ENCODE measurements at regions not wholly inside any gene's neighbourhood (a gene's known extent, or its start where the extent isn't known, plus 50 kb on each side); places are given as distances from the start of the nearest gene placed in this dataset.

DNA sequence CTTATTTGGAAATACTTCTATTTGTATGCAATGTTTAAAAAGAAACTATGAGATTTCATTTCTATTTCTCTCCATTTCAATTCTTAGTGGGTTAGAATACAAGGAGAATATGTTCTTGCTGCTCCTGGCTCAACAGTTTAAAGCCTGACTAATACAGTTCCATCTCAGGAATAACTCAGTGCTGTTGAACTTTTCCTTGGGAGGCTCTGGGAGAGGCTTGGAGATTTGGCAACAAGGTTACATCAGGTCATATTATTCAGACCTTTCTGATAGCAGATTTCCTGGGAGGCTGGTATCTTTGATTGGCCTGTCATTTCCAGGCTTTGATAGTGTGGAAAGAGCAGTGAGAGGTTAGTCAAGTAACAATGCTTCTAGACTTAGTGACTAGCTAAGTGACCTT, 481.7 kb upstream of the KLF4 start:
- no peak for DNase-seq

DNA sequence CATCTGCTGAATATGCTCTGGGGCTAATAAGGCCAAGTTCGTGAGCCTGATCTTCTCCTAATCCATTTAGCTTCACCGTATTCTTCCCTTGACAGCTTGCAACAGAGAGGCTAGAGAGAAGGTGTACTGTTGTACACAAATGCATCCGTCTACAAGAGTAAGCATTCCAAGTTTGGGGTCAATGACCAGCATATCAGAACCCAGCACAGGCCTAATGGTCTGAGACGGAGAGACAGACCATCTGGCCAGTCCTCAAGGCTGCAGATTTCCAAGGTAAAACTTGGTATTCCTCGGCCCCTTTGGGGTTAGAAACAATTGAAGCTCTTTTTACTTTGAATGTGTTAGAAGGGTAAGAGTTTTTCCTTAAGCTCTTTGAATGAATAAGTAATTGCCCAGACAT, 481.2 kb upstream of the KLF4 start:
- DNase-seq = no peak

GRCh38 chr9:107969727-107970126, 480.2 kb upstream of the KLF4 start:
- no peak for DNase-seq

DNA sequence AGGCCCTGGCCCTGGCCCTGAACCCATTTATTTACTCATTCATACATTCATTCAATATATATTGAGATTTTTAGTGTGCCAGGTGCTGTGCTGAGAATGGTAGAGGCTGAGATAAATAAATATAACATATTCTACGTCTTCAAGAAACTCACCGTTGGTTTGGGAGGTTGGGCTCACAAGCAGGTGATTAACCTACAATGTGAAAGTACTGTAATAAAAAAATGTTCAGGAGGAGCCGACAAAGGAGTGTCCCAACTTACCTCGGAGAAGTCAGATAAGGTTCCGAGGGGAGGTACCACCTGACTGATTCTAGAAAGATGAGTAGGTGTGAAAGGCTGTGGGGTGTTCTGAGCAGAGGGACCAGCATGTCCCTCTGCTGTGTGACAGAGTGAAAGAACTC, 479.6 kb upstream of the KLF4 start:
- DNase-seq = no peak

GRCh38 chr9:107963246-107963645, 473.7 kb upstream of the KLF4 start:
- DNase-seq = no peak

DNA sequence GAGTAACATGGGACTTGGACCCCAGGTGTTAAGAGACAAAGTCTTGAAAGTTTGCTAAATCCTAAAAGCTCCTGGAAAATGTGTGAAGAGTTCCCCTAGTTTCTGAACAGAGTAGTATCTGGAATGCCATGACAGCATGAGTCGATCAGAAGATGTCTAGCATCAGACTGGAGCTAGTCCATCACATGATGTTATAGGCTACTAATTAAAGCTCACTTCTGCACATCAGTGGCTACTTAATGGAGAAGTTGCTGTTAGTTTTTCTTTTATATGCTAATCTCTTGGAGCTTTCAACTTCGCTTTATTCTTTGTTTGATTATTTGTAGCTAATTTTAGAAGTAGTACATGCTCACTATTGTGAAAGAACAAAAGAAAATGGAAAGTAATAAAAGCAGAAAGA, 471.3 kb upstream of the KLF4 start:
- DNase-seq = no peak

DNA sequence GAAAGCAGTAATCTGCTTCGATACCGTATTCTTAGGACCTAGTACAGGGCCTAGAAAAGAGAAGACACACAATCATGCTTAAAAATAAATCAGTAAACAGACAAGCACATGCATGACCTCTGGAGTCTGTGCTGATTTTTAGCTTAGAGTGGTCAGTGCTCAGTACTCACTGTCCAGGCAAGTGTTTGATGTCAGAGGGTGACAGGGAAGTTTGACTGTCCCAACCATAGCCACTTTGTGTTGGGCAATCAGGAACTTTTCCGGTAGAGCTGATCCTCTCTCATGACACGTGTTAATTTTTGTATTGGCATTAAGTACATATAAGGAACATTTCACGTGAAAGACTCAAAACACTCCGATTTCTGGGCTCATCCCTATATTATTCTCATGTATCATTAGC, 464.7 kb upstream of the KLF4 start:
- no peak for DNase-seq

DNA sequence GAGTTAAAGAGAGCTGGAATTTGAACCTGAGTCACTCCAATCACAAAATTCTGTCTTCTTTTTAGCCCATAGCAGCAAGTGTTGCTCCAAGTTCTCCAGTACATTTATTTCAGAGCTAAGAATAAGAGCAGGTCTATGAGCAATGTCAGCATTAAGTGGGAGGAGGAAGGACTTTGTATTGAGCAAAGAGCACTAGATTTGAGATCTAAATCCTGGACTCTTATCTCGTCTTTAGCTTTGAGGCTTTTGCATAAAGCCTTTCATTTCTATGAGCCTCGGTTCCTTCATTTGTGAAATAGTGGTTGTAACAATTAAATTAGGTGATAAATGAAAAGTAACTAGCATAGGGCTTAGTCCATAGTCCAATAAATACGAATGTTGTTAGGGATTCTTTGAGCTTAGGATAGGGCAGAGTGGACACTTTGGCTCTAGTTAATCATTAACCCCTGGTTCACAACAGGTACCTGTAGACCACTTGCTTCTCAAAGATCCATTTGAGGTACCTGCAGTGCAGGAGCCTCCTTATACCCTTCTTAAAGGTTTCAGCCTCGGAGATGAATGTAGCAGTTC, 464.1 kb upstream of the KLF4 start:
- no peak for DNase-seq

DNA sequence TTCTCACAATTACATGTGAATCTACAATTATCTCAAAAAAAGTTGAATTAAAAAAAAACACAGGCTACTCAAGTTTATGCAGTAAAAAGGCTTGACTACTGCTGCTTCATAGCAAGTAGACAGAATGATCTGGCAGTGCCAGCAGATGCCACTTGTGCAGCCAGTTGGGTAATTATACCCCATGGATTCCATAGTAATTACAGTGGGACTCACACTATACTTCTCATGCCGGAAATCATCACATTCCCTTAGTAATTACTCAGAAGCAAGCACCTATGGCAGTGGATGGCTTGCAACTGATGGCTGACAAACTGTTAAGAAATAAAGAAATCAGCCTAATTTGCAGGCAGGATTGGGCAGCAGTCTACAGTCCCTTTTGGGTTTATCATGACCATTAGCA, 463.2 kb upstream of the KLF4 start:
- no peak for DNase-seq

- DNase-seq = no peak
These were observed 461.9 kb upstream of the KLF4 start for GRCh38 chr9:107951511-107951910.

DNA sequence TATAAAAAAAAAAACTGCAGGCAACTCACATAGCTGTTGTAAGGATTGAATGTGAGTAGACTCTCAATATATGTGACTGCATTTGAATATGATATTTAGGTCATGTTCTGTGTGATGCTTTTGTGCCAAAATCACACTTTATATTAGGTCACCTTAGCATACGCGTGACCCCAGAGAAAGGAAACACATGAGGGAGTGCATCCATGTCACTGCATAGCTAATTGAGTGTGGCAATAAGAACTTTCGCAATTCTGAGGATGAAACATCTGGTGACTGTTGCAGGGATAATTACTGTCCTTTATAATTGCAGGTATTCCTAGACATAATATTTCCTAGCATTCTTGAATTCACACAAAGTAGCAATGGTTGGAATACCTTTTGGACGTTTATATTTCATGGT, 459.5 kb upstream of the KLF4 start:
- no peak for DNase-seq

DNA sequence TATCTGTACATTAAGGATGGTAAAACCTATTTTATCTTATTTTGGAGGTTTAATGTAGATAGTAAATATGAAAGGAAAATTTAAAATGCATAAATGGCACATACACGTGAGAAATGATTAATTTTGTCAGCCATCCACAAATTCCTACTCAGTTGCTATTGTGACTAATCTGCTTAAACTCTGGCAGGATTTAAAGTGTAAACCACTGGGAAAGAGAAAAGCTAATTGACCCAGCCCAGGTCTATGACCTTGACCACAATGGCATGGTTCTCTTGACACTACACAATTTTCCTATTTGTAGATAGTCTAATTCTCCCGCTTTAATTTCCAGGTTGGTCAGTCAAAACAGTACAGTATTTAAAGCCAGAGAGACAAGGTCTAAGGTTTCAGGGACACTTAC, 459.0 kb upstream of the KLF4 start:
- no peak for DNase-seq

DNA sequence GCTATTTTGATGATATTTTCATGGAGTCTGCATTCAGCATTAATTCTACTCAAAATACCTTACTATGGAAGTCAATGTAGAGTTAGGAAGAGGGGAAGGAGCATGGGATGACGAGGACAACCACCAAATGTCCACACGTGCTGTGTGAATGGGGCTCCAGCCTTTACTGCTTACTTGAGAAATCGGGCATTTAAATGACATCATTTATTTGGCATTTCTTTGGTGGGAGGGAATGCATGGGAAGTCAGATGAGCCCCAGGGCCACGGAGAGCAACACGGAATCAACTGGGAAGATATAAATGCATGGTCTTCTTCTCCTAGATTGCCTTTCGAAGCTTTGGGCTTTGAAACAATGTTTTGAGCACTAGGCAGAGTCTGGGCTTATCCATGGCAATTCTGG, 458.5 kb upstream of the KLF4 start:
- no peak for DNase-seq

GRCh38 chr9:107946364-107947141, 457.0 kb upstream of the KLF4 start:
- DNase-seq = no peak

DNA sequence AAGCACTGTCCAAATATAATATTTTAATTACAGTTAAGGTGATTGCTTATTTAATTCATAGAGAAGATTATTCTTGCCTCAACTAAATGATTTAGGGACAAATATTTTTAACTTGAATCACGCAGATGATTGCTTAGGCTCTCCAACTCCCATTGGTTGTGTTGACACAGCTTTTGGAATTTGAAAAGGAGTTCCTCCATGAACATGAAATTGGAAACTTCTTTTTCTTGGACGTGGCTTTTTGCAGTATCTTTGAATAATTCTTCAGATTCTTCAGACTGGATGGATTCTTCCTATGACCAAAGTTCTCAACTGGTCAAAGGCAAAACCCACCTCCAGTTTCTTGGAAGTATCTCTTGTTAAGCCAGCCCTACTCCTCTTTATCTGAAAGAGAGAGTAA, 456.4 kb upstream of the KLF4 start:
- DNase-seq = no peak

DNA sequence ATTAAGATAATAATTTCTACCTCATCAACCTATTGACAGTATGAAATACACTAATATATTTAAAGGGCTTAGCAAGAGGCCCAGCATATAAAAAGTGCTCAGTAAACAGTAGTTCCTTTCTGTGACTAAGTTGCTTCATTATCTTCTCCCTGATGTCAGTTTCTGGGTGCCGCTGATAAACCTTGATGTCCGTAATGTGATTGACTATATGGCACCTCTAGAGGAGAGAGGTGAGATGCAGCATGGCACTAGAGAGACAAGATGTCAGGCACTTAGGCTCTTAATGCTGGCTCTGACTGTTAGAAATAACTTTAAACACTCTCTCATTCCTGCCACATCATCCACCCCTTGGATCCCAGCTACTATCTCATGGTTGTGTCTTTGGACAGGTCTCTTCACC, 455.9 kb upstream of the KLF4 start:
- no peak for DNase-seq

DNA sequence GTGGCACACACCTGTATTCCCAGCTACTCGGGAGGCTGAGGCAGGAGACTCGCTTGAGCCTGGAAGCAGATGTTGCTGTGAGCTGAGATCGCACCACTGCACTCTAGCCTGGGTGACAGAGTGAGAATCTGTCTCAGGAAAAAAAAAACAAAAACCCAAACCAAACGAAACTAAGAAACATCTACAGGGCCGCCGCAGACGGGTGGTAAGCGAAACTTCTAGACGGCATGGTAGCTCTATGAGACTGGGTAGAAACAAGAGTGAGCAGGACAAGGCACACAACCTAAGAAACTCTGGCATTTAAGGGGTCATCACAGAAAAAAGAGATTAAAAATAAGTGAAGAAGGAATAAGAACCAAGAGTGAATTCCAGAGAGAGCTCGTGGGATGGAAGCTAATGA, 454.8 kb upstream of the KLF4 start:
- DNase-seq = no peak

DNA sequence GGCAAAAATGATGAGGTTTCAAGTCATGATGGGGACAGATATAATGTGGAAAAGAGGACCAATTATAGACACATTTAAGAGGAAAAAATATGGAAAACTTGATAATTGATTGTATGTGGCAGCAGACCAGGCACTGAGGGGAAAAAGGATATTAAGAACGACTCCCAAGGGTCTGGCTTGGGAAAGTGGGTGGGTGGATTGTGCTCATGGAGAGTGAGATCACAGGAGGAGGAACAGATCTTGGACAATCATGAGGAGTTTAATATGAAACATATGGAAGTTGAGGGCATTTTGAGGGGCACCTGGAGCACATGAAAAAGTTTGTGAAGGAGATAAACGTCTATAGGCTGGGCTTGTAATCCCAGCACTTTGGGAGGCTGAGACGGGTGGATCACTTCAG, 454.3 kb upstream of the KLF4 start:
- DNase-seq = no peak

DNA sequence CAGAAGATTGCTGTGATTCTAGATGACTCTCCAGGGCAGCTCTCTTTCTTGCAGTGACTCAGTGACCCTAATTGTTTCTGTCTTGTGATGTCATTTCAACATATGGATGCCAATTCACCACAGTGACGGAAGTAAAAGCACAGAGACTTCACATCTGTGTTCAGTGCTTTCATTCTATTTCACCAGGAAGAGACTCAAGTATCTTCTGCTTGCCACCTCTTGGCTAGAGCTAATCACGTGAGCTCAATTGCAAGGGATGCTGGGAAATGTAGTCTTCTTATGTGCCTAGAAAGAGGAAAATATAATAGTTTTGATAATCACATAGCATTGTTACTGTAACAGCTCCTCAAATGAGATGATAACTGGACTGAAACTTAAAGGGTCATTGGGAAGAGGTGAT, 453.3 kb upstream of the KLF4 start:
- DNase-seq = no peak

DNA sequence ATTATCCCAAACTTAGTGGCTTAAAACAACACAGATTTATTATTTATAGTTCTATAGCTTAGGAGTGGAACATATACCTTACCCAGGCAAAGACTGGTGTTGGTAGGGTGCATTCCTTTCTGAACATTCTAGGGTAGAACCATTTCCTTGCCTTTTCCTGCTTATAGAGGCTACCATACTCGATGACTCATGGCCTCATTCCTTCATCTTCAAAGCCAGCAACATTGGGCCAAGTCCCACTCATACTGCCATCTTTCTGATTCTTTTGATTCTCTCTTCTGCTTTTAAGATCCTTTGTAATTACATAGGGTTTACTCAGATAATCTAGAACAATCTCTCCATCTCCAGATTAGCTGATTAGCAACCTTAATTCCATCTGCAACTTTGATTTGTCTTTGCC, 452.7 kb upstream of the KLF4 start:
- DNase-seq = no peak

- DNase-seq = no peak
These were observed 451.3 kb upstream of the KLF4 start for GRCh38 chr9:107940616-107941595.

- no peak for DNase-seq
These were observed 449.3 kb upstream of the KLF4 start for GRCh38 chr9:107938801-107939386.

- DNase-seq = no peak
These were observed 446.4 kb upstream of the KLF4 start for GRCh38 chr9:107935931-107936330.

- DNase-seq = no peak
These were observed 443.9 kb upstream of the KLF4 start for GRCh38 chr9:107933516-107933915.
